ENCODE measurements at regions not wholly inside any gene's neighbourhood (a gene's known extent, or its start where the extent isn't known, plus 50 kb on each side); places are given as distances from the start of the nearest gene placed in this dataset.

DNA sequence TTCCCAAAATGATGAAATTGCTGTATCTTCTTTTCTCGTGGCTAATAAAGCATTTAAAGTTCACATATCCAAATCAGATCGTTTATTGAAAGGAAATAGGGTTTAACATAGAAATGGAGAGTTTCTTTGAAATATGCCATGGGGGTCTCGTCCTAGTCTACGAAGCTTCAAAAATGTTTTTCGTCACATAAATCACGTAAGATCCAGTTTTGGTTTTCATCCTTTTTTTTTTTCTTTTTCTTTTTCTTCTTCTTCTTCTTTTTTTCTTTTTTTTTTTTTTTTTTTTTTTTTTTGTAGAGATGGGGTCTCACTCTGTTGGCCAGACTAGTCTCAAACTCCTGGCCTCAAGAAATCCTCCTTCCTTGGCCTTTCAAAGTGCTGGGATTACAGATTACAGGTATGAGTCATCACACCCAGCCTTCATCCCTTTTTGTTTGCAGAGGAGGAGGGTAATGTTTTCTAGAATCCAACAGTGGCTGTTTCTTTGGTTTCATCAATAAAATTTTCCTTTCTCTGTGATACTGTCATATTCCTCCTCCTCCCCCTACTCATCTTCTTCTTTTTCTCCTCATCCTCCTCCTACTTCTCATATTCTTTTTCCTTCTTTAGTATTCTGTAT is 94.7 kb upstream of the LOC128125822 start:
- TF ChIP-seq CTCF (IDR thresholded peaks at IDR 0.05; ENCODE audit: insufficient read depth in 1 of 2, low read depth in 1 of 2, low read length in 1 of 2, severe bottlenecking in 1 of 2, unreplicated experiment in 1 of 2): no peak
- Mint-ChIP-seq H3K36me3 (ENCODE audit: insufficient read depth, unreplicated experiment) (peaks cover 4% of the 10 kb centered on the region), H3K4me1 (ENCODE audit: low read depth, unreplicated experiment) (peaks cover 34% of the 10 kb centered on the region), H3K9me3 (ENCODE audit: unreplicated experiment) (no peaks in the 10 kb centered on the region), H3K27me3 (ENCODE audit: insufficient read depth, unreplicated experiment) (no peaks in the 10 kb centered on the region), H3K4me3 (ENCODE audit: unreplicated experiment) (no peak overlapping the region), H3K27ac (ENCODE audit: unreplicated experiment) (peak overlapping the region; percentile 20)
- peaks cover 28% of the 10 kb centered on the region for H3K4me1 ChIP-seq
- ChIA-PET CTCF (no interaction called here), POLR2A (no interaction called here)
- no peak overlapping the region for H3K4me3 ChIP-seq (ENCODE audit: low read depth, low read length)
- H3K36me3 ChIP-seq (ENCODE audit: control insufficient read depth, insufficient read depth, low read length): no peaks in the 10 kb centered on the region
- no TSS peak for BruUV-seq (replicated peaks)
- no peak for DNase-seq
- intact Hi-C loops (cut with micrococcal nuclease; ENCODE audit: unreplicated experiment): loop anchor here (2.0 kb wide), 1 partner anchor 37 kb away; no protein-coding TSS in a partner anchor
- no peaks in the 10 kb centered on the region for H3K27me3 ChIP-seq (replicated peaks; ENCODE audit: control insufficient read depth, insufficient read depth, low read length)
- no peaks in the 10 kb centered on the region for H3K9me3 ChIP-seq

GRCh38 chr6:63478734-63479133 is 93.5 kb upstream of the LOC128125822 start:
- POLR2A ChIA-PET: interaction anchor here (0.6 kb wide), 1 partner anchor 31 kb away, joined by 3 read pairs; no protein-coding TSS in a partner anchor

DNA sequence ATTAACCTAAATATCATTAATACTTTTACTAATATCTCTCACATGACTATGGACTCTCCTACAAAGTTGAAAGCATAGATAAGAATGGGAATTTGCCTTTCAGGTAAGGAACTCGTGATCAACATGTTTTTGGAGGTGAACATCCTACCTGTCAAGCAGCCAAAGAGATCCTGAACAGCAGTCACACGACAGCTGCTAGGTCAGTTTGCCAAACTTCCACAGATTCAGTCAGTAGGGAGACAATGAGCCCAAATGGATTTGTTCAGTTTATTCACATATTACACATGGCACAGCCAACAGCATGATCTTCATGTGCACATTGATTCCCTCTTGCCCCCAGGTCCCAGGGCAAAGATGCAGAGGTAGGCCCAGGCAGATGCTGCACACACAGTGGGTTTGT is 86.1 kb upstream of the LOC128125822 start:
- BruUV-seq (replicated peaks): no TSS peak
- no peaks in the 10 kb centered on the region for H3K36me3 Mint-ChIP-seq (ENCODE audit: insufficient read depth, unreplicated experiment)
- H3K4me1 Mint-ChIP-seq (ENCODE audit: low read depth, unreplicated experiment): no peaks in the 10 kb centered on the region
- Histone ChIP-seq H3K9me3 (no peaks in the 10 kb centered on the region), H3K4me1 (peaks cover 6% of the 10 kb centered on the region; the same call in 1 of the 2 replicates), H3K27me3 (replicated peaks; ENCODE audit: control insufficient read depth, insufficient read depth, low read length) (no peaks in the 10 kb centered on the region), H3K36me3 (ENCODE audit: control insufficient read depth, insufficient read depth, low read length) (no peaks in the 10 kb centered on the region), H3K4me3 (ENCODE audit: low read depth, low read length) (no peak overlapping the region)
- no peak for TF ChIP-seq CTCF (IDR thresholded peaks at IDR 0.05; ENCODE audit: insufficient read depth in 1 of 2, low read depth in 1 of 2, low read length in 1 of 2, severe bottlenecking in 1 of 2, unreplicated experiment in 1 of 2)
- H3K9me3 Mint-ChIP-seq (ENCODE audit: unreplicated experiment): no peaks in the 10 kb centered on the region
- POLR2A ChIA-PET: no interaction called here
- no peaks in the 10 kb centered on the region for H3K27me3 Mint-ChIP-seq (ENCODE audit: insufficient read depth, unreplicated experiment)
- H3K27ac Mint-ChIP-seq (ENCODE audit: unreplicated experiment): no peak overlapping the region
- no peak overlapping the region for H3K4me3 Mint-ChIP-seq (ENCODE audit: unreplicated experiment)
- intact Hi-C loops (cut with micrococcal nuclease; ENCODE audit: unreplicated experiment): no loop called here
- no peak for DNase-seq
- CTCF ChIA-PET: no interaction called here

More at GRCh38 chr6:63478734-63479133, 93.5 kb upstream of the LOC128125822 start:
- intact Hi-C loops (cut with micrococcal nuclease; ENCODE audit: unreplicated experiment): no loop called here
- BruUV-seq (replicated peaks): no TSS peak
- Mint-ChIP-seq H3K4me3 (ENCODE audit: unreplicated experiment) (no peak overlapping the region), H3K27me3 (ENCODE audit: insufficient read depth, unreplicated experiment) (no peaks in the 10 kb centered on the region), H3K27ac (ENCODE audit: unreplicated experiment) (peak overlapping the region; percentile 20), H3K36me3 (ENCODE audit: insufficient read depth, unreplicated experiment) (peaks cover 4% of the 10 kb centered on the region), H3K9me3 (ENCODE audit: unreplicated experiment) (no peaks in the 10 kb centered on the region), H3K4me1 (ENCODE audit: low read depth, unreplicated experiment) (peaks cover 34% of the 10 kb centered on the region)
- Histone ChIP-seq H3K9me3 (no peaks in the 10 kb centered on the region), H3K27me3 (replicated peaks; ENCODE audit: control insufficient read depth, insufficient read depth, low read length) (no peaks in the 10 kb centered on the region), H3K36me3 (ENCODE audit: control insufficient read depth, insufficient read depth, low read length) (no peaks in the 10 kb centered on the region), H3K4me1 (peaks cover 28% of the 10 kb centered on the region), H3K4me3 (ENCODE audit: low read depth, low read length) (no peak overlapping the region)
- no peak for DNase-seq
- no peak for TF ChIP-seq CTCF (IDR thresholded peaks at IDR 0.05; ENCODE audit: insufficient read depth in 1 of 2, low read depth in 1 of 2, low read length in 1 of 2, severe bottlenecking in 1 of 2, unreplicated experiment in 1 of 2)
- CTCF ChIA-PET: no interaction called here
